ENCODE measurements at regions not wholly inside any gene's neighbourhood (a gene's known extent, or its start where the extent isn't known, plus 50 kb on each side); places are given as distances from the start of the nearest gene placed in this dataset.
"Not testable (repeated sequence)": the region's sequence is repeated elsewhere in the genome, so short reads cannot be mapped to it uniquely, and the experiment has no call there.

GRCh38 chr21:15127437-15127836 lies 62.6 kb upstream of the NRIP1 start:
- no peak overlapping the region for H3K4me2 ChIP-seq (ENCODE audit: low read depth, low read length, poor library complexity, severe bottlenecking)
- no peaks in the 10 kb centered on the region for H3K9me2 ChIP-seq (replicated peaks; ENCODE audit: low read depth, low read length)
- H3F3A ChIP-seq (ENCODE audit: low read depth), result no peaks in the 10 kb centered on the region
- TF ChIP-seq EZH2phosphoT487 (IDR thresholded peaks at IDR 0.05; ENCODE audit: borderline replicate concordance), result no peak
- no peak for TF ChIP-seq CTCF (conservative IDR thresholded peaks at IDR 0.05; ENCODE audit: low read length)
- no peaks in the 10 kb centered on the region for H3K79me2 ChIP-seq (ENCODE audit: insufficient read depth, low read length)
- H3K9me3 ChIP-seq (ENCODE audit: insufficient read depth, low read depth, low read length), result no peaks in the 10 kb centered on the region
- no peaks in the 10 kb centered on the region for H3K4me1 ChIP-seq (ENCODE audit: insufficient read depth, low read length, poor library complexity, severe bottlenecking)
- H3K36me3 ChIP-seq (ENCODE audit: insufficient read depth, low read length), result no peaks in the 10 kb centered on the region
- no peaks in the 10 kb centered on the region for H3K27me3 ChIP-seq (ENCODE audit: insufficient read depth, low read length, poor library complexity, severe bottlenecking)
- H2AFZ ChIP-seq (ENCODE audit: low read length), result no peak overlapping the region
- H4K20me1 ChIP-seq (ENCODE audit: insufficient read depth, low read length, poor library complexity, severe bottlenecking), result no peaks in the 10 kb centered on the region
- H3K9ac ChIP-seq (ENCODE audit: low read depth, low read length, poor library complexity, severe bottlenecking), result no peak overlapping the region
- H3K4me3 ChIP-seq (ENCODE audit: low read length, poor library complexity, severe bottlenecking), result no peak overlapping the region

DNA sequence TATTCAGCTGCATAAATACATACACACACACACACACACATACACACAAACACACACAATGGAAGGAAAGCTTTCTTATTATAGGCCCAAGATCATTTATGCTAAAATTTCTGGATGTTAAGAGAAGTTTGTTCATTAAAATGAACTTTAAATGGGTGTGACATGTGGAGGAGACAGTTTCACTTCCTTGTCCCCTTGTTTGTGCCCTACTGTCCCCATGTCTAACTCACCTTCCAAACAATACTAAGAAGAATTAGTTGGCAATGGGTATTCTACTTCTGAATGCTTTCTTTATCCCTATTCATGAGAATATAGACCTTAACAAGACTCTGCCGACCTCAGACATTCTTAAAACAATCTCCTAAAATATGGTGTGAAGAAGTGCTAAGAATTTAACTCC lies 63.5 kb upstream of the NRIP1 start:
- no peaks in the 10 kb centered on the region for H3K79me2 ChIP-seq (ENCODE audit: insufficient read depth, low read length)
- H3F3A ChIP-seq (ENCODE audit: low read depth), result no peaks in the 10 kb centered on the region
- no peak for TF ChIP-seq EZH2phosphoT487 (IDR thresholded peaks at IDR 0.05; ENCODE audit: borderline replicate concordance)
- TF ChIP-seq CTCF (conservative IDR thresholded peaks at IDR 0.05; ENCODE audit: low read length), result no peak
- H3K27me3 ChIP-seq (ENCODE audit: insufficient read depth, low read length, poor library complexity, severe bottlenecking), result no peaks in the 10 kb centered on the region
- H2AFZ ChIP-seq (ENCODE audit: low read length), result no peak overlapping the region
- H4K20me1 ChIP-seq (ENCODE audit: insufficient read depth, low read length, poor library complexity, severe bottlenecking), result no peaks in the 10 kb centered on the region
- H3K9ac ChIP-seq (ENCODE audit: low read depth, low read length, poor library complexity, severe bottlenecking), result no peak overlapping the region
- no peaks in the 10 kb centered on the region for H3K36me3 ChIP-seq (ENCODE audit: insufficient read depth, low read length)
- H3K4me2 ChIP-seq (ENCODE audit: low read depth, low read length, poor library complexity, severe bottlenecking), result no peak overlapping the region
- H3K9me3 ChIP-seq (ENCODE audit: insufficient read depth, low read depth, low read length), result no peaks in the 10 kb centered on the region
- H3K4me1 ChIP-seq (ENCODE audit: insufficient read depth, low read length, poor library complexity, severe bottlenecking), result no peaks in the 10 kb centered on the region
- no peak overlapping the region for H3K4me3 ChIP-seq (ENCODE audit: low read length, poor library complexity, severe bottlenecking)
- no peaks in the 10 kb centered on the region for H3K9me2 ChIP-seq (replicated peaks; ENCODE audit: low read depth, low read length)

DNA sequence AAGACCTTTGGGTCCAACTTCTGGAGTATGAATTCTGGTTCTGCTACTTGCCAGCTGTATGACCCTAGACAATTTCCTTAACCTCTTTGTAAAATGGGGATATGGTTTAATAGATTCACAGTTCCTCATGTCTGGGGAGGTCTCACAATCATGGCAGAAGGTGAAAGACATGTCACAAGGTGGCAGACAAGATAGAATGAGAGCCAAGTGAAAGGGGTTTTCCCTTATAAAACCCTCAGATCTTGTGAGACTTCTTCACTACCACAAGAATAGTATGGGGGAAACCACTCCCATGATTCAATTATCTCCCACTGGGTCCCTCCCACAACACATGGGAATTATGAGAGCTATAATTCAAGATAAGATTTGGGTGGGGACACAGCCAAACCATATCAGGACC lies 63.9 kb upstream of the NRIP1 start:
- not testable (repeated sequence) for H3K4me2 ChIP-seq (ENCODE audit: low read depth, low read length, poor library complexity, severe bottlenecking); H3K79me2 ChIP-seq (ENCODE audit: insufficient read depth, low read length); H3K27me3 ChIP-seq (ENCODE audit: insufficient read depth, low read length, poor library complexity, severe bottlenecking); H3K4me1 ChIP-seq (ENCODE audit: insufficient read depth, low read length, poor library complexity, severe bottlenecking); H3K4me3 ChIP-seq (ENCODE audit: low read length, poor library complexity, severe bottlenecking); H3K9ac ChIP-seq (ENCODE audit: low read depth, low read length, poor library complexity, severe bottlenecking); H3K9me3 ChIP-seq (ENCODE audit: insufficient read depth, low read depth, low read length); H3K36me3 ChIP-seq (ENCODE audit: insufficient read depth, low read length); H3F3A ChIP-seq (ENCODE audit: low read depth); H4K20me1 ChIP-seq (ENCODE audit: insufficient read depth, low read length, poor library complexity, severe bottlenecking); H2AFZ ChIP-seq (ENCODE audit: low read length); H3K9me2 ChIP-seq (replicated peaks; ENCODE audit: low read depth, low read length)

- no peaks in the 10 kb centered on the region for H3K9me3 ChIP-seq (ENCODE audit: insufficient read depth, low read depth, low read length)
- no peaks in the 10 kb centered on the region for H3K79me2 ChIP-seq (ENCODE audit: insufficient read depth, low read length)
- TF ChIP-seq EZH2phosphoT487 (IDR thresholded peaks at IDR 0.05; ENCODE audit: borderline replicate concordance) (no peak), CTCF (conservative IDR thresholded peaks at IDR 0.05; ENCODE audit: low read length) (no peak)
- peaks cover 9% of the 10 kb centered on the region for H3K4me1 ChIP-seq (ENCODE audit: insufficient read depth, low read length, poor library complexity, severe bottlenecking)
- H3K9me2 ChIP-seq (replicated peaks; ENCODE audit: low read depth, low read length), result no peaks in the 10 kb centered on the region
- no peaks in the 10 kb centered on the region for H3F3A ChIP-seq (ENCODE audit: low read depth)
- H3K9ac ChIP-seq (ENCODE audit: low read depth, low read length, poor library complexity, severe bottlenecking), result no peak overlapping the region
- no peaks in the 10 kb centered on the region for H4K20me1 ChIP-seq (ENCODE audit: insufficient read depth, low read length, poor library complexity, severe bottlenecking)
- no peaks in the 10 kb centered on the region for H3K36me3 ChIP-seq (ENCODE audit: insufficient read depth, low read length)
- H3K4me3 ChIP-seq (ENCODE audit: low read length, poor library complexity, severe bottlenecking), result no peak overlapping the region
- no peaks in the 10 kb centered on the region for H3K27me3 ChIP-seq (ENCODE audit: insufficient read depth, low read length, poor library complexity, severe bottlenecking)
- H2AFZ ChIP-seq (ENCODE audit: low read length), result no peak overlapping the region
- H3K4me2 ChIP-seq (ENCODE audit: low read depth, low read length, poor library complexity, severe bottlenecking), result no peak overlapping the region
Observed at GRCh38 chr21:15130326-15130725, 65.5 kb upstream of the NRIP1 start.
